Lower leg skin (tissue), 3 donors: ENCODE measurements at regions not wholly inside any gene's neighbourhood (a gene's known extent, or its start where the extent isn't known, plus 50 kb on each side); places are given as distances from the start of the nearest gene placed in this dataset.

Experiments
- CTCF ChIP-seq, 3 donors: fragments of 450-650 bp; IDR thresholded peaks; one replicate each; pipeline ENCODE4 v1.5.1; 2016; ENCODE audit warnings: antibody characterized with exemption in 3 of 3, mild to moderate bottlenecking in 3 of 3, moderate library complexity in 2 of 3
- POLR2A ChIP-seq, 2 donors: fragments of 450-650 bp; IDR thresholded peaks; one replicate each; pipeline ENCODE4 v1.6.1; 2016 to 2017; ENCODE audit warnings: antibody characterized with exemption in 2 of 2, mild to moderate bottlenecking in 1 of 2, moderate library complexity in 1 of 2

GRCh38 chr3:82384181-82384580 is 622.7 kb upstream of the GBE1 start:
- TF ChIP-seq POLR2A (IDR thresholded peaks at IDR 0.05) (no peak), CTCF (IDR thresholded peaks at IDR 0.05) (no peak)
